ELF-1 (cell line): ENCODE measurements at regions not wholly inside any gene's neighbourhood (a gene's known extent, or its start where the extent isn't known, plus 50 kb on each side); places are given as distances from the start of the nearest gene placed in this dataset.

Experiments used
- DNase-seq: peaks from one replicate; pipeline ENCODE4 v3.0.0-alpha.2; 2016; ENCODE audit warnings: low read depth, low spot score

GRCh38 chr3:55413236-55413635 lies 73.9 kb downstream of the WNT5A start:
- DNase-seq: no peak

- DNase-seq: no peak
These were observed 74.6 kb downstream of the WNT5A start for GRCh38 chr3:55412545-55412944.

GRCh38 chr3:55409806-55410205 lies 77.3 kb downstream of the WNT5A start:
- no peak for DNase-seq

GRCh38 chr3:55408193-55408826 lies 78.8 kb downstream of the WNT5A start:
- DNase-seq: no peak

DNA sequence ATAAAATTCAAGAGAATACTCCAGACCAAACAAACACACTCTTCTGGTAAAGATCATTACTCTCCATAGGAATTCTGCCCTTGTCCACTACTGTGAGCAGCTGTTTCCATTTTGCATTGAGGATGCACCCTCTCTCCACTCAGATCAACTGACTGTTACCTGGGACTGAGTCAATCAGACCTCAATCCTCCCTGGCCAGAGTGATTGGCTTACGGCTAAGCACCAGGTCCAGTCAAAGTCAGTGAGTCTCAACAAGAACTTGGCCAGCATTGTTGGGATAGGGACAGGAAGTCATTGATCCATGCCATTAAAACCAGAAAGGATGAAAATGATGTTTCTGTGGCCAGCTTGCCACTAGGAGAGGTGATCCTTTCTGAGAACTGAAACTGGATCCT lies 79.7 kb downstream of the WNT5A start:
- no peak for DNase-seq

DNA sequence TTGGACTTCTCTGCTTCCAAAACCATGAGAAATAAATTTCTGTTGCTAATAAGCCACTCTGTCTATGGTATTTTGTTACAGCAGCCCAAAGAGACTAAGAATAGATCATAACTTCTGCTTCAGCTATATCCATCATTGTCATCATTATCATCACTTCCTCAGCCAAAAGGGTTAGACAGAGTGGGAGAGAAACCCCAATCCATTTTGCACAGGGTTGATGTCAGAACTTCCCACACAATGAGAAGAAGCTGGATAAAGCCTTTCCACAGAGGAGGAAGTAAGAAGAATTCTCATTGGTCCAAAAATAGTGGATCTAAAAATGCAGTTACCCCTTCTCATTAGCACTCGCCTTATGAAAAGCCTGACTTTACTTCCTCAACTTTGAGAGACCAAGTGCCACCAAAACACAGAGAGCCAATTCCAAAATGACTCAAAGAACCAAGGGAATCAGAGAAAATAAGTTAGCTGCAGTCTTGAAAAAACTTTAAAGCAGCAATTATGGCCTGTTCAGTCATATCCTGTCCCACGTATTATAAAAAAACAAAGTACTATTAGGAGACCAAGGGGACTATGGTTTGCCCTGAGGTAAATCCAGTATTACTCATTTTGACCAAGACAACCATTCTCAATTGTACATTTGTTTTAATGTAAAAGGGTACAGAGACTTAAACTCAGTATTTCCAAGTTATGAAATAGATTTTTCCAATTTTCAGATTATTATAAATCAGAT lies 80.2 kb downstream of the WNT5A start:
- no peak for DNase-seq

GRCh38 chr3:55405436-55405835 lies 81.7 kb downstream of the WNT5A start:
- peak; percentile 84 for DNase-seq

- DNase-seq: no peak
These were observed 84.1 kb downstream of the WNT5A start for GRCh38 chr3:55402886-55403609.

GRCh38 chr3:55380561-55380960 lies 106.5 kb downstream of the WNT5A start:
- DNase-seq: no peak

DNA sequence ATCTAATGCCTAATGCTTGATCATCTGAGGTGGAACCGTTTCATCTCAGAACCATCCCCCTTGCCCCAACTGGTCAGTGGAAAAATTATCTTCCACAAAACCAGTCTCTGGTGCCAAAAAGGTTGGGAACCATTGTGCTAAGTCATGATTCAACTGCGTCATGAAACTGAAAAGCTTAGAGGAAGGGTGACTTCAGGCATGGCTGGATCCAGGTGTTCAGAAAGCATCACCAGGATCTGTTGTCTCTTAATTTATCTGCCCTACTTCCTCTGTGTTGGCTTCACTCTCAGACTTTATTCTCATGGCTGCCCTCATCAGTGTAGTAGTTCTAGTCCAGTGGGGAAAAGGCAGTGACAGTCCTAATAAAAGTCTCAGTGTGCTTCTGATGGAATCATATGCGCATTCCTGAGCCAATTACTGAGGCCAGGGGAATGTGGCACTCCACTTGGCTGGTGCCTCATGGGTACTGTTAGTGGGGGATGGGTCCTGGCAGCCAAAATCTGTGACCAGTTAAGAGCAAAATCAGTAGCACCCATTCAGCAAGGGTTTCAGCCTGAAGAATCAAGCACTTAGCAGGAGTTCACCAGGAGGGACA lies 110.3 kb downstream of the WNT5A start:
- no peak for DNase-seq

GRCh38 chr3:55373423-55373822 lies 113.7 kb downstream of the WNT5A start:
- no peak for DNase-seq

- DNase-seq: no peak
These were observed 116.8 kb downstream of the WNT5A start for GRCh38 chr3:55370272-55370671.

DNA sequence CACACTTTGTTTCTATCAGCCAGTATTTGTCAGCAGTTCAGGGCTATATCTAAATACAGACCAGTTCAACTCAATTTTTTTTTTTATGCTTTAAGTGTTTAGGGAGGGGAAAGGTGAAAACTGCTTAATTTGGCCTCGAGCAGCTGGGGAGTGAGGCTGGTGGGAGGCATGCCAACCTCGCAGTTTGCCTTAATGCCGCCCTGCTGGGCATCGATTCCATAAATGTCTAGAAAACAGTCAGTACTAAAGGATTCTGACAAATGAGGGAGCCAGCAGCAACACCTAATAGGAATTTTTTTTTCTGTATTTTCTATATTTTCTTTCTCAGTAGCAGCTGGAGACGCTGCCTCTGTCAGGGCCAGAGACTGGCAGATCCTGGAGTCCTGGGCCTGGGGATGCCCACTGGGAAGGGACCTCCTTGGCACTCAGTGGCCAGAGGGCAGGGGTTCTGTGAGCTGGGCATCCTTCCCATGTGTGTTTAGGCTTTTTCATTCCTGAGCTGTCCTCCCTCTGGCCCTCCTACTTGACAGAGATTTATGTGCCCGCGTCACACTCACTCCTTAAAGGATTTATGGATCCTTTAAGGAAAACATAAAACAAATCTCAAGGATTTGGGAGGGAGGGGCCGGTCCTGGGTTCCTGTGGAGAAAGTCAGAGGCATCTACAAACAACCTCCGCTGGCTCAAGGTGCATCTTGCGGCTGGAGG lies 117.8 kb downstream of the WNT5A start:
- DNase-seq: no peak

DNA sequence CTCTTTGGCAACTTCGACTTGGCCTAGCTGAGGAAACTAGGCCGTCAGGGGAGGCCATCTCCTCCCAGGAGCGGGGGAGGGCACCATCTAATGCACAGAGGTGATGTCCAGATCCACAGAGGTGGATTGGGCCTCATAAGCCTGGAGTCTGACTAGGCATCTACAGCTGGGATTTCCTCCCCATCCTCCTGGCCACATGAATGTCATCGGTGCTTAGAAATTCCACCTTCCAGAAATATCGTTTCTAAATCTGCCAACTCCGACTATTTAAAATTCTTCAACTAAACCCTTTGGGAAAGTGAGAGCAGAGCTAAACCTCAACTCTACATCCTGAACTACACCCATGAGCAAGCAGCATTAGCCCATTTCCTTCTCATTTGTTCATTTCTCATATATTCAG lies 118.7 kb downstream of the WNT5A start:
- no peak for DNase-seq

DNA sequence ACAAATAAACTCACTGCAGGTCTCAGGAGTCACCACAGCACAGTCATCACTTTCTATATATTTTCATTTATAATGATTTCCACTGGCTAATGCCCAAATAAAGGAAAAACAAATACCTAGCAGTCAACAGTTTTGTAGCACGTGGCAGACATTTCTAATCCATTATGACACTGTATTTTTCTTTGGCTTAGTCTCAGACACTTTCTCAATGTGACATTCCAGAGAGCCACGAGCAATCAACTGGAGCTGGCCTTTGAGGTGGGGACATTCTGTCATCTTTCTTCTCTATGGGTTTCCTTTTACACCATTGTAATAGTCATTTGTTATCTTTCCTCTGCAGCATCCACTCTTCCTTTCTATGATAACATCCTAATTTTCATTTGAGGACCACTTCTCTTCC lies 119.7 kb downstream of the WNT5A start:
- no peak for DNase-seq

DNA sequence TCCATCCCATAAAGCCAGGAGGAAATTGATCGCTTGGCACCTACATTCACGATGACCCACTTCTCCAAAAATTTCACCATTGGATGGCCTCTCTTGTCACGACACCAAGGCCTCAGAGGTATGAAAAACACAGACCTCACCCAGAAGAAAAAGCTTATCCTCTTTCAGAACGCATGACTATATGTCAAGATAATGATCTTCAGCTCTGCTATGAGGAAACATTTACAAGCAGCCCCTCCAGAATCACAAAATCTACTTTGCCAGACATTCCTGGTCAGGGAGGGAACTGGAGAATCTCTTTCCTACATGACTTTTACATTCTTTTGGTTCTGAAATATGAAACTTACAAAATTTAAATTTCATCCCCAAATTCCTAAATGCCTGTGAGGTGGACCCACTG lies 122.7 kb downstream of the WNT5A start:
- DNase-seq: no peak

DNA sequence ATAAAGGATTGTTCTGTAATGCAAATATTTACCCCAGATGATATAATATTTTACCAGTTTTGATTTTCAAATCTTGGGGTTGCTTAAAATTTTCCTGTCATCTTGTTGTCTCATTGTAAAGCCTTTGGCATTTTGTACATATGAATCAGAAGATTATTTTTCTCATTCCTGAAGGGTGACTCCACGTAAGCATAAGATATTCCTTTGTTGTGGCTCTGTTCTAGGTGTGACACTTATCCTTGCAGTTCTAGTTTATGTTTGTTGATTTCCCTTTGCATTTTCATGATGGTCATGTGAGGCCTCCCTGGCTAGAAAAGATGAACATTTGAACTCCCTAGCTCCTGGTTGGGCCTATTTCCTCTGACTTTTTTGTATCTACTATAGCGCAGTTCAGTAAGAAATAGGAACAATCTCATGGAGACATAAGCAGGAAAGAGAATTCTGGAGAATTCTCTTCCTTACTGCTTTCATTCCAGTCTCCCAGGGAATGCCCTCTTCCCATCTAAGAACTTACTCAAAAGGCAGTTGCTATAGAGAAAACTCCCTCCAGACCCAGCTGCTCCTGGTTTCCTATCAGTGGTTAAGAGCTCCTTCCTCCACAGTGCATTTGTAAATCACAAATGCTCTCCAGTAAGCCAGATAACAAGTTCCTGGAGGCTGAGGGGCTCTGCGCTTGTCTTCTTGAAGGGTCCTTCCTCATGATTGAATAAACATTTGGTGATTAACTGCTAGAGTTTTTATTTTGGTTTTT lies 124.7 kb downstream of the WNT5A start:
- no peak for DNase-seq

GRCh38 chr3:55357796-55358195 lies 129.3 kb downstream of the WNT5A start:
- no peak for DNase-seq

GRCh38 chr3:55352668-55353067 lies 134.4 kb downstream of the WNT5A start:
- no peak for DNase-seq

DNA sequence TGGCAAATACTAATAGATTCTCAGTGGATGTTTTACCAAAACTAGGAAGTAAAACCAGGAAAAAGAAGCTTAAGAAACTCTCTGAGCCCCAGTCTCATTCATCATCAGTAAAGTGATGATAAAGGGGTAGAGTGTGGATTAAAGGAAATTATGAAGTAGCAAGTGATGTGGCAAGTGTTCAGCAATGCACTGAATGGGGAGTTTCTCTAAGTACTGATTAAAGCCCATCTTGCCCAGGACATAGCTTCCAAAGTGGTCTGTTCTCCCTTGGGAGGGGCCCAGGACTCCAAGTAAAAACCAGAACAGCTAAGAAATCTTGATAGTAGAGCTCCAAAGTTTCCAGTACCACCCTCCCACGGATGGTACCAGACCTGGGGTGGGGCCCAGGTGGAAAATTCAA lies 137.3 kb downstream of the WNT5A start:
- no peak for DNase-seq
